SK-N-SH (cell line): ENCODE measurements at regions not wholly inside any gene's neighbourhood (a gene's known extent, or its start where the extent isn't known, plus 50 kb on each side); places are given as distances from the start of the nearest gene placed in this dataset.

Experiments used
- CTCF ChIP-seq: fragments of 200-600 bp; sonication (generic); IDR thresholded peaks from 2 replicates; pipeline ENCODE4 v1.6.1; 2017; ENCODE audit warnings: antibody characterized with exemption, mild to moderate bottlenecking, moderate library complexity
- EP300 ChIP-seq, 2 experiments: IDR thresholded peaks; 2 replicates each; pipeline versions ENCODE4 v1.4.0 to v1.6.1; 2012; ENCODE audit warnings: borderline replicate concordance in 1 of 2, low read depth in 1 of 2, low read length in 1 of 2
- EZH2phosphoT487 ChIP-seq: fragments of 200-600 bp; sonication (generic); IDR thresholded peaks from 2 replicates; pipeline ENCODE4 v1.6.1; 2017; ENCODE audit warnings: low read depth, mixed run types, mild to moderate bottlenecking, antibody characterized with exemption, moderate library complexity, borderline replicate concordance
- MXI1 ChIP-seq: IDR thresholded peaks from 2 replicates; pipeline ENCODE4 v1.6.1; 2012; ENCODE audit warnings: mild to moderate bottlenecking, low read depth, low read length, improper control_type of control experiment
- POLR2AphosphoS5 ChIP-seq: IDR thresholded peaks from 2 replicates; pipeline ENCODE4 v1.6.1; 2012; ENCODE audit warnings: low read depth, low read length
- RAD21 ChIP-seq: IDR thresholded peaks from 2 replicates; pipeline ENCODE4 v1.6.1; 2012; ENCODE audit warnings: mild to moderate bottlenecking, low read length
- REST ChIP-seq: IDR thresholded peaks from 2 replicates; pipeline ENCODE4 v1.6.1; 2012; ENCODE audit warnings: mild to moderate bottlenecking, low read depth, low read length, moderate library complexity
- SMC3 ChIP-seq: IDR thresholded peaks from 2 replicates; pipeline ENCODE4 v1.6.1; 2012; ENCODE audit warnings: low read depth, low read length, improper control_type of control experiment
- USF2 ChIP-seq: fragments of 150-350 bp; IDR thresholded peaks from 2 replicates; pipeline ENCODE4 v1.6.1; 2017; ENCODE audit warnings: antibody characterized with exemption, low read length, low read depth, borderline replicate concordance
- YY1 ChIP-seq: IDR thresholded peaks from 2 replicates; pipeline ENCODE4 v1.4.0; 2012; ENCODE audit warnings: low read depth, mild to moderate bottlenecking

- TF ChIP-seq POLR2AphosphoS5, result no peak
- TF ChIP-seq CTCF, result no peak
- TF ChIP-seq EP300 (IDR thresholded peaks at IDR 0.05; ENCODE audit: borderline replicate concordance in 1 of 2, low read depth in 1 of 2, low read length in 1 of 2), result no peak
- TF ChIP-seq EZH2phosphoT487, result no peak
- no peak for TF ChIP-seq REST
- TF ChIP-seq RAD21, result no peak
- TF ChIP-seq SMC3, result no peak
- TF ChIP-seq USF2, result no peak
- no peak for TF ChIP-seq MXI1
- no peak for TF ChIP-seq YY1
Measured at GRCh38 chrX:155747520-155747919, 133.6 kb upstream of the VAMP7 start.
